ENCODE measurements at regions not wholly inside any gene's neighbourhood (a gene's known extent, or its start where the extent isn't known, plus 50 kb on each side); places are given as distances from the start of the nearest gene placed in this dataset.

GRCh38 chr1:208896768-208897167, 652.6 kb upstream of the PLXNA2 start:
- Histone ChIP-seq H3K9ac (ENCODE audit: low read length) (no peak overlapping the region), H3K79me2 (replicated peaks; ENCODE audit: insufficient read depth, low read length) (no peaks in the 10 kb centered on the region), H3K9me3 (ENCODE audit: low read length) (no peaks in the 10 kb centered on the region), H3F3A (ENCODE audit: insufficient read depth, low read length, poor library complexity, severe bottlenecking) (no peaks in the 10 kb centered on the region), H3K36me3 (ENCODE audit: insufficient read depth, low read length) (no peaks in the 10 kb centered on the region), H3K27ac (ENCODE audit: low read length) (no peak overlapping the region), H2AFZ (ENCODE audit: low read depth, low read length) (no peak overlapping the region), H3K4me2 (ENCODE audit: low read length) (no peak overlapping the region), H3K4me3 (ENCODE audit: low read length) (no peak overlapping the region), H3K27me3 (ENCODE audit: insufficient read depth, low read depth, low read length) (no peaks in the 10 kb centered on the region), H3K9me2 (ENCODE audit: insufficient read depth, low read length) (no peaks in the 10 kb centered on the region), H4K20me1 (ENCODE audit: insufficient read depth) (no peaks in the 10 kb centered on the region)
- TF ChIP-seq CTCF (IDR thresholded peaks at IDR 0.05; ENCODE audit: poor library complexity, severe bottlenecking) (no peak), RAD21 (conservative IDR thresholded peaks at IDR 0.05) (no peak), POLR2AphosphoS5 (IDR thresholded peaks at IDR 0.05) (no peak), EP300 (conservative IDR thresholded peaks at IDR 0.05; ENCODE audit: poor library complexity, severe bottlenecking) (no peak), REST (IDR thresholded peaks at IDR 0.05; ENCODE audit: borderline replicate concordance) (no peak), MXI1 (conservative IDR thresholded peaks at IDR 0.05; ENCODE audit: poor library complexity, severe bottlenecking) (no peak), EZH2 (IDR thresholded peaks at IDR 0.05; ENCODE audit: borderline replicate concordance, insufficient read depth, low read length, poor library complexity, severe bottlenecking) (no peak), TAF1 (IDR thresholded peaks at IDR 0.05; ENCODE audit: low read depth) (no peak), SMC3 (conservative IDR thresholded peaks at IDR 0.05; ENCODE audit: poor library complexity) (no peak)

- no peak overlapping the region for H3K27ac ChIP-seq (ENCODE audit: low read length)
- no peaks in the 10 kb centered on the region for H4K20me1 ChIP-seq (ENCODE audit: insufficient read depth)
- no peaks in the 10 kb centered on the region for H3K79me2 ChIP-seq (replicated peaks; ENCODE audit: insufficient read depth, low read length)
- no peak overlapping the region for H2AFZ ChIP-seq (ENCODE audit: low read depth, low read length)
- no peak overlapping the region for H3K4me2 ChIP-seq (ENCODE audit: low read length)
- H3K4me3 ChIP-seq (ENCODE audit: low read length), result no peak overlapping the region
- H3K27me3 ChIP-seq (ENCODE audit: insufficient read depth, low read depth, low read length), result no peaks in the 10 kb centered on the region
- TF ChIP-seq SMC3 (conservative IDR thresholded peaks at IDR 0.05; ENCODE audit: poor library complexity) (no peak), CTCF (IDR thresholded peaks at IDR 0.05; ENCODE audit: poor library complexity, severe bottlenecking) (no peak), RAD21 (conservative IDR thresholded peaks at IDR 0.05) (no peak), POLR2AphosphoS5 (IDR thresholded peaks at IDR 0.05) (no peak), TAF1 (IDR thresholded peaks at IDR 0.05; ENCODE audit: low read depth) (no peak), REST (IDR thresholded peaks at IDR 0.05; ENCODE audit: borderline replicate concordance) (no peak), EP300 (conservative IDR thresholded peaks at IDR 0.05; ENCODE audit: poor library complexity, severe bottlenecking) (no peak), MXI1 (conservative IDR thresholded peaks at IDR 0.05; ENCODE audit: poor library complexity, severe bottlenecking) (no peak), EZH2 (IDR thresholded peaks at IDR 0.05; ENCODE audit: borderline replicate concordance, insufficient read depth, low read length, poor library complexity, severe bottlenecking) (no peak)
- H3K9me2 ChIP-seq (ENCODE audit: insufficient read depth, low read length), result no peaks in the 10 kb centered on the region
- H3K9ac ChIP-seq (ENCODE audit: low read length), result no peak overlapping the region
- H3K36me3 ChIP-seq (ENCODE audit: insufficient read depth, low read length), result no peaks in the 10 kb centered on the region
- H3F3A ChIP-seq (ENCODE audit: insufficient read depth, low read length, poor library complexity, severe bottlenecking), result no peaks in the 10 kb centered on the region
- H3K9me3 ChIP-seq (ENCODE audit: low read length), result no peaks in the 10 kb centered on the region
Observed at GRCh38 chr1:208899438-208899837, 655.3 kb upstream of the PLXNA2 start.
